ENCODE measurements at regions not wholly inside any gene's neighbourhood (a gene's known extent, or its start where the extent isn't known, plus 50 kb on each side); places are given as distances from the start of the nearest gene placed in this dataset.
"Not testable (repeated sequence)": the region's sequence is repeated elsewhere in the genome, so short reads cannot be mapped to it uniquely, and the experiment has no call there.

GRCh38 chrY:3045048-3045447, 109.9 kb downstream of the ZFY start:
- DNase-seq: no peak
- 100% methylated on average over 1 of the region's 2 CpGs for WGBS
- Histone ChIP-seq H2AK5ac (ENCODE audit: low read length, severe bottlenecking) (no peak overlapping the region), H3K9me3 (ENCODE audit: control insufficient read depth, low read length) (no peaks in the 10 kb centered on the region), H3K4ac (ENCODE audit: low read depth in 1 of 2, low read length in 2 of 2) (no peak overlapping the region), H3K18ac (ENCODE audit: low read depth in 1 of 2, low read length in 2 of 2) (no peak overlapping the region), H2BK12ac (ENCODE audit: low read length in 2 of 2) (no peak overlapping the region), H3K4me1 (ENCODE audit: control insufficient read depth, insufficient read depth, low read depth, low read length) (no peaks in the 10 kb centered on the region), H2BK120ac (ENCODE audit: low read depth, low read length) (no peak overlapping the region), H3K27ac (ENCODE audit: low read length, poor library complexity, severe bottlenecking) (no peak overlapping the region), H4K8ac (ENCODE audit: low read length) (no peak overlapping the region), H2BK15ac (ENCODE audit: low read depth, poor library complexity, severe bottlenecking) (no peak overlapping the region), H3K9ac (ENCODE audit: low read length) (no peak overlapping the region), H3K27me3 (ENCODE audit: control insufficient read depth in 1 of 2, insufficient read depth in 1 of 2, low read length in 2 of 2) (no peaks in the 10 kb centered on the region), H3K23ac (ENCODE audit: low read length in 2 of 2) (no peak overlapping the region), H2BK5ac (ENCODE audit: low read depth, low read length, poor library complexity, severe bottlenecking) (no peak overlapping the region), H2AFZ (ENCODE audit: low read depth, low read length) (no peak overlapping the region), H3K79me1 (replicated peaks; ENCODE audit: low read length, poor library complexity, severe bottlenecking) (peaks cover 8% of the 10 kb centered on the region), H3K14ac (ENCODE audit: low read length in 2 of 2) (no peak overlapping the region), H3K4me3 (ENCODE audit: insufficient read depth in 1 of 2, low read depth in 1 of 2, low read length in 2 of 2) (no peak overlapping the region), H3K4me2 (ENCODE audit: low read length, poor library complexity, severe bottlenecking) (no peak overlapping the region), H3K36me3 (ENCODE audit: control insufficient read depth in 1 of 2, insufficient read depth in 2 of 2, low read depth in 1 of 2, low read length in 2 of 2) (no peaks in the 10 kb centered on the region), H4K91ac (ENCODE audit: low read length) (no peak overlapping the region)

GRCh38 chrY:3055496-3055895, 120.3 kb downstream of the ZFY start:
- not testable (repeated sequence) for H3K4me2 ChIP-seq (ENCODE audit: low read length, poor library complexity, severe bottlenecking); H3K4ac ChIP-seq (ENCODE audit: low read depth in 1 of 2, low read length in 2 of 2); H3K23ac ChIP-seq (ENCODE audit: low read length in 2 of 2); H3K36me3 ChIP-seq (ENCODE audit: control insufficient read depth in 1 of 2, insufficient read depth in 2 of 2, low read depth in 1 of 2, low read length in 2 of 2); H3K79me1 ChIP-seq (replicated peaks; ENCODE audit: low read length, poor library complexity, severe bottlenecking); H3K18ac ChIP-seq (ENCODE audit: low read depth in 1 of 2, low read length in 2 of 2); H2AK5ac ChIP-seq (ENCODE audit: low read length, severe bottlenecking); H3K4me1 ChIP-seq (ENCODE audit: control insufficient read depth, insufficient read depth, low read depth, low read length); H2BK5ac ChIP-seq (ENCODE audit: low read depth, low read length, poor library complexity, severe bottlenecking); H4K8ac ChIP-seq (ENCODE audit: low read length); H3K27me3 ChIP-seq (ENCODE audit: control insufficient read depth in 1 of 2, insufficient read depth in 1 of 2, low read length in 2 of 2); H3K4me3 ChIP-seq (ENCODE audit: insufficient read depth in 1 of 2, low read depth in 1 of 2, low read length in 2 of 2); H3K27ac ChIP-seq (ENCODE audit: low read length, poor library complexity, severe bottlenecking); H3K9ac ChIP-seq (ENCODE audit: low read length); H2BK15ac ChIP-seq (ENCODE audit: low read depth, poor library complexity, severe bottlenecking); H3K9me3 ChIP-seq (ENCODE audit: control insufficient read depth, low read length); DNase-seq; H4K91ac ChIP-seq (ENCODE audit: low read length); H3K14ac ChIP-seq (ENCODE audit: low read length in 2 of 2); H2BK120ac ChIP-seq (ENCODE audit: low read depth, low read length); H2AFZ ChIP-seq (ENCODE audit: low read depth, low read length); H2BK12ac ChIP-seq (ENCODE audit: low read length in 2 of 2)
- whole genome bisulfite sequencing: no CpG with 5 or more reads among the region's 1 CpG

- H3K36me3 ChIP-seq (ENCODE audit: control insufficient read depth in 1 of 2, insufficient read depth in 2 of 2, low read depth in 1 of 2, low read length in 2 of 2); H3K14ac ChIP-seq (ENCODE audit: low read length in 2 of 2); H3K18ac ChIP-seq (ENCODE audit: low read depth in 1 of 2, low read length in 2 of 2); DNase-seq; H2BK15ac ChIP-seq (ENCODE audit: low read depth, poor library complexity, severe bottlenecking); H2AK5ac ChIP-seq (ENCODE audit: low read length, severe bottlenecking); H3K79me1 ChIP-seq (replicated peaks; ENCODE audit: low read length, poor library complexity, severe bottlenecking); H3K4ac ChIP-seq (ENCODE audit: low read depth in 1 of 2, low read length in 2 of 2); H4K8ac ChIP-seq (ENCODE audit: low read length); H4K91ac ChIP-seq (ENCODE audit: low read length); H3K23ac ChIP-seq (ENCODE audit: low read length in 2 of 2); H2AFZ ChIP-seq (ENCODE audit: low read depth, low read length); H3K9me3 ChIP-seq (ENCODE audit: control insufficient read depth, low read length); H3K4me3 ChIP-seq (ENCODE audit: insufficient read depth in 1 of 2, low read depth in 1 of 2, low read length in 2 of 2); H3K27ac ChIP-seq (ENCODE audit: low read length, poor library complexity, severe bottlenecking); H3K4me2 ChIP-seq (ENCODE audit: low read length, poor library complexity, severe bottlenecking); H2BK12ac ChIP-seq (ENCODE audit: low read length in 2 of 2); H3K9ac ChIP-seq (ENCODE audit: low read length); H3K27me3 ChIP-seq (ENCODE audit: control insufficient read depth in 1 of 2, insufficient read depth in 1 of 2, low read length in 2 of 2); H2BK120ac ChIP-seq (ENCODE audit: low read depth, low read length); H2BK5ac ChIP-seq (ENCODE audit: low read depth, low read length, poor library complexity, severe bottlenecking); H3K4me1 ChIP-seq (ENCODE audit: control insufficient read depth, insufficient read depth, low read depth, low read length): not testable (repeated sequence)
Measured at GRCh38 chrY:3058342-3058741, 123.2 kb downstream of the ZFY start.

- H2BK5ac ChIP-seq (ENCODE audit: low read depth, low read length, poor library complexity, severe bottlenecking); H3K4me3 ChIP-seq (ENCODE audit: insufficient read depth in 1 of 2, low read depth in 1 of 2, low read length in 2 of 2); H4K91ac ChIP-seq (ENCODE audit: low read length); H2BK12ac ChIP-seq (ENCODE audit: low read length in 2 of 2); H3K79me1 ChIP-seq (replicated peaks; ENCODE audit: low read length, poor library complexity, severe bottlenecking); H3K23ac ChIP-seq (ENCODE audit: low read length in 2 of 2); H3K36me3 ChIP-seq (ENCODE audit: control insufficient read depth in 1 of 2, insufficient read depth in 2 of 2, low read depth in 1 of 2, low read length in 2 of 2); H3K9me3 ChIP-seq (ENCODE audit: control insufficient read depth, low read length); H3K27ac ChIP-seq (ENCODE audit: low read length, poor library complexity, severe bottlenecking); H3K4me1 ChIP-seq (ENCODE audit: control insufficient read depth, insufficient read depth, low read depth, low read length); H3K14ac ChIP-seq (ENCODE audit: low read length in 2 of 2); H3K9ac ChIP-seq (ENCODE audit: low read length); H4K8ac ChIP-seq (ENCODE audit: low read length); H3K18ac ChIP-seq (ENCODE audit: low read depth in 1 of 2, low read length in 2 of 2); H3K4ac ChIP-seq (ENCODE audit: low read depth in 1 of 2, low read length in 2 of 2); H2BK120ac ChIP-seq (ENCODE audit: low read depth, low read length); H2BK15ac ChIP-seq (ENCODE audit: low read depth, poor library complexity, severe bottlenecking); H2AK5ac ChIP-seq (ENCODE audit: low read length, severe bottlenecking); H3K27me3 ChIP-seq (ENCODE audit: control insufficient read depth in 1 of 2, insufficient read depth in 1 of 2, low read length in 2 of 2); H3K4me2 ChIP-seq (ENCODE audit: low read length, poor library complexity, severe bottlenecking); DNase-seq; H2AFZ ChIP-seq (ENCODE audit: low read depth, low read length): not testable (repeated sequence)
- WGBS: 67% methylated on average over 1 of the region's 1 CpG
Measured at GRCh38 chrY:3060671-3061070, 125.5 kb downstream of the ZFY start.
